GM20000 (cell line): ENCODE measurements at regions not wholly inside any gene's neighbourhood (a gene's known extent, or its start where the extent isn't known, plus 50 kb on each side); places are given as distances from the start of the nearest gene placed in this dataset.

ENCODE experiments used
- DNase-seq: peaks from one replicate; pipeline ENCODE4 v3.0.0; 2012; ENCODE audit warnings: low spot score
- TF ChIP-seq, protein P1 (sequence below): IDR thresholded peaks from 2 replicates; pipeline ENCODE4 v1.5.1; 2012; ENCODE audit warnings: mild to moderate bottlenecking, control low read depth; ENCODE audit errors: extremely low read depth, missing control alignments

- DNase-seq: no peak
- TF ChIP-seq, protein P1, sequence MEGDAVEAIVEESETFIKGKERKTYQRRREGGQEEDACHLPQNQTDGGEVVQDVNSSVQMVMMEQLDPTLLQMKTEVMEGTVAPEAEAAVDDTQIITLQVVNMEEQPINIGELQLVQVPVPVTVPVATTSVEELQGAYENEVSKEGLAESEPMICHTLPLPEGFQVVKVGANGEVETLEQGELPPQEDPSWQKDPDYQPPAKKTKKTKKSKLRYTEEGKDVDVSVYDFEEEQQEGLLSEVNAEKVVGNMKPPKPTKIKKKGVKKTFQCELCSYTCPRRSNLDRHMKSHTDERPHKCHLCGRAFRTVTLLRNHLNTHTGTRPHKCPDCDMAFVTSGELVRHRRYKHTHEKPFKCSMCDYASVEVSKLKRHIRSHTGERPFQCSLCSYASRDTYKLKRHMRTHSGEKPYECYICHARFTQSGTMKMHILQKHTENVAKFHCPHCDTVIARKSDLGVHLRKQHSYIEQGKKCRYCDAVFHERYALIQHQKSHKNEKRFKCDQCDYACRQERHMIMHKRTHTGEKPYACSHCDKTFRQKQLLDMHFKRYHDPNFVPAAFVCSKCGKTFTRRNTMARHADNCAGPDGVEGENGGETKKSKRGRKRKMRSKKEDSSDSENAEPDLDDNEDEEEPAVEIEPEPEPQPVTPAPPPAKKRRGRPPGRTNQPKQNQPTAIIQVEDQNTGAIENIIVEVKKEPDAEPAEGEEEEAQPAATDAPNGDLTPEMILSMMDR: no peak
Observed at GRCh38 chr9:99576002-99576401, 245.7 kb upstream of the NR4A3 start.

DNA sequence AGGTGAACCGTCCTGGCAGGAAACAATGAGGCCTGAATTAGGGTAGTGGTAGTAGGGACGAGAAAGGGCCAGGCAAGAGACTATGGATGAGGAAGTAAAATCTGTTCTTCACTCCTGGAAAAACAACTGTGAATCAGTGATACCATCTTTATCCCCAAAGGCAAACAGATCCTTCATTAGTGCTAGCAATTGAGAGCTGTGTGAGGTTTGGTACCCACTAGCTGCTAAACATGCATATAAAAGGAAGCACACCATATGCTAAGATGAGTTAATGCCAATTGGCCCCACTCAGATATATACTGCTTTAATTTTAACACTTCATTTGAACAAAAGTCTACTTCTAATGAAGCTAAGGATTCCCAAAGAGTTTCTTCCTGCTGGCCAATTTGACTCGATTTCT lies 244.8 kb upstream of the NR4A3 start:
- TF ChIP-seq, protein P1: no peak
- no peak for DNase-seq

GRCh38 chr9:99577351-99577750 lies 244.3 kb upstream of the NR4A3 start:
- TF ChIP-seq, protein P1: no peak
- DNase-seq: no peak

DNA sequence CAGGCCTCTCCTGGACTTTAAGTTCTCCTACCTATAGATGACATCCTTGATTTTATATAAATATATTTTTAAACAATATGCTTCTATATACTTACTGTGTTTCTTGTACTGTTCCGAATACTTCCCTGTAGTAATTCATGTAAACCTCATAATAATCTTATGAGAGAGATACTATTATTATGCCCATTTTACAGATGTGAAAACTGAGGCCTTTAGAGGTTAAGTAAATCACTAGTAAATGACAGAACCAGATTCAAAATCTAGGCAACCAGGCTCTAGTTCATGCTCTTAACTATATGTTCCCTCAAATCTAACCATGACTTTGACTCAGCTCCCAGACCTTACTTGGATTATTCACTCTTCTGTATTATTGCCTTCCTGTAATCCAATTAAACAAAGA lies 243.0 kb upstream of the NR4A3 start:
- no peak for DNase-seq
- TF ChIP-seq, protein P1: no peak

DNA sequence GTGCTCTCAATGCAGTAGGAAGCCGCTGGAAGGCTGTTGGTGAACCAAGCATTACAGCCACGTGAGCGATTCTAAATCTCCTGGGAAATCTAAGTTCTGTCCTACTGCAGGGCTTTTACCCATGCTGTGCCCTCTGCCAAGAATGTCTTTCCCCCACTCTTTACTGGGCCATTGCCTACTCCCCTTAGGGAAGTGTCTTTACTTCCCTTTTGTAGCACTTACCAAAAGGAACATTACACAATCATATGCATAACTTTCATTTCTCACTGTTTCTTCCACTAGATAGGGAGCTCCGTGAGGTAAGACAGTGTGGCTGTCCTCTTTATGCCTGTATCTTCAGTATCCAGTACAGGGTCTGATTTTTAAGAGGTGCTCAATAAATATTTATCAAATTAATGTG lies 241.7 kb upstream of the NR4A3 start:
- DNase-seq: no peak

DNA sequence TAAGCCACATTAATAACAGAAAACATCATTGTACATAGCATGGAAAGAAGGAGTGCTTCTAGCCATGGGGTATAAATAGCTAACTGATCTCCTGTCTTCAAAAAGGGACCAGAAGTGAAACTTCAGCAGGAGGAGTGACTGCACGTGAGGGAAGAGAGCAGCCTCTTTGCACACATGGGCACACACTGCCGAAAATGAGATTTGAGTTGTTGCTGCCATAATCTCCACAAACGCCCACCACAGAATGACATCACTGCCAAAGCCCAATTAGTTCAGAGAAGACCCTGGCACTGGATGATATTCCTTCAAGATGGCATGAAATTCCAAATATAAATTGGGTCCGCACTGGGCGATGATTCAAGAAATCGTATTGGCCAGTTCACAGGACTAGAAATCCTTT lies 238.9 kb upstream of the NR4A3 start:
- TF ChIP-seq, protein P1: no peak
- DNase-seq: no peak

More for the DNA sequence above, 241.7 kb upstream of the NR4A3 start:
- TF ChIP-seq, protein P1: no peak

- DNase-seq: no peak
- TF ChIP-seq, protein P1: no peak
Observed at GRCh38 chr9:99588299-99588698, 233.4 kb upstream of the NR4A3 start.
